ENCODE measurements at regions not wholly inside any gene's neighbourhood (a gene's known extent, or its start where the extent isn't known, plus 50 kb on each side); places are given as distances from the start of the nearest gene placed in this dataset.
"Not testable (repeated sequence)": the region's sequence is repeated elsewhere in the genome, so short reads cannot be mapped to it uniquely, and the experiment has no call there.

DNA sequence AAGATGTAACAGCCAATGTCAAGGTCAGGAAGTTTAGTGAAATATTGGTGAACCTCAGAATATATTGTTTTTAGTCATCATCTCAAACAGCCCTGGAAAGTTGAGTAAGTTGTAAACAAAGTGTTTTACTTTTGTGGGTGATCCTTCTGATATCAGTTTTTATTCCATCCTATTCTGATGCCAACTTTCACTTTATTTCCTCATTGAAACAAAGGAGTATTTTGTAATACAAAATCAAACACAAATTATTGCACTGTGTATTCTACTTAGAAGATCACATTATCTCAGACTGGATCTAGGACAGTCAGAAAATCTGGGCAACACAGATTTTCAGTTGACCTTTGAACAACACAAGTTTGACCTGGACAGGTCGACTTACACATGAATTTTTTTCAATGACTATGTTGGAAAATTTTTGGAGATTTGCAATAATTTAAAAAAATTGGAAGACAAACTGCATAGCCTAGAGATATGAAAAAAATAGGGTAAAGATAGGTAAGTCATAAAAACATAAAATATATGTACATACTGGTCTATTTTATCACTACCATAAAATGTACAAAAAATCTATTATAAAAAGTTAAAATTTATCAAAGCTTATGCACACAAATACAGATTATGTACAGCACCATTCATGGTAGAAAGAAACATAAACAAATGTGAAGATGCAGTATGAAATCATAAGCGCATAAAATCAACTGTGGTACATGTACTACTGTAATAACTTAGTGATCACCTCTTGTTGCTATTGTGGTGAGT is 709.1 kb upstream of the FAM241A start:
- H3K4me3 ChIP-seq (ENCODE audit: low read length): no peak overlapping the region
- H3K9me3 ChIP-seq (replicated peaks; ENCODE audit: insufficient read depth, low read length): no peaks in the 10 kb centered on the region
- H3K36me3 ChIP-seq (replicated peaks; ENCODE audit: insufficient read depth, low read length): no peaks in the 10 kb centered on the region
- DNase-seq: no peak
- H3K27me3 ChIP-seq (replicated peaks; ENCODE audit: insufficient read depth, low read length): no peaks in the 10 kb centered on the region
- no peaks in the 10 kb centered on the region for H3F3A ChIP-seq (ENCODE audit: insufficient read depth, low read length)
- no peaks in the 10 kb centered on the region for H4K20me1 ChIP-seq (ENCODE audit: insufficient read depth, low read length)
- H3K4me1 ChIP-seq (ENCODE audit: low read length): no peaks in the 10 kb centered on the region
- TF ChIP-seq EZH2phosphoT487 (IDR thresholded peaks at IDR 0.05; ENCODE audit: low read length) (no peak), EZH2 (optimal IDR thresholded peaks at IDR 0.05; ENCODE audit: low read depth, low read length) (no peak), CTCF (IDR thresholded peaks at IDR 0.05; ENCODE audit: low read length) (no peak)
- no peak overlapping the region for H3K27ac ChIP-seq (ENCODE audit: low read length)
- H3K79me2 ChIP-seq (ENCODE audit: low read length): no peaks in the 10 kb centered on the region
- H3K9ac ChIP-seq (ENCODE audit: low read length): no peak overlapping the region
- H2AFZ ChIP-seq (ENCODE audit: low read length): no peak overlapping the region
- no peak overlapping the region for H3K4me2 ChIP-seq (ENCODE audit: low read depth, low read length)
- no peaks in the 10 kb centered on the region for H3K9me2 ChIP-seq (replicated peaks; ENCODE audit: insufficient read depth, low read length)

DNA sequence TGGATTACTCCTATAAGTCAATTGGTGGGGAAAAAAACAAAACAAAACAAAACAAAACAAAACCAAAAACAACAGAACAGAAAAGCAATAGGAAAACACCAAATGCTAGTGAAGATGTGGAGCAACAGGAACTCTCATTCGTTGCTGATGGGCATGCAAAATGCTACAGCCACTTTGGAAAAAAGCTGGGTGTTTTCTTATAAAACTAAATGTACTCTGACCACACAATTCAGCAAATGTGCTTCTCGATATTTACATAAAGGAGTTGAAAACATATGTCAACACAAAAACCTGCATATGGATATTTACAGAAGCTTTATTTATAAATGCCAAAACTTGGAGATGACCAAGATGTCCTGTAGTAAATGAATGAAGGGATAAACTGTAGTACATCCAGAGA is 703.6 kb upstream of the FAM241A start:
- no peak overlapping the region for H3K27ac ChIP-seq (ENCODE audit: low read length)
- H3K79me2 ChIP-seq (ENCODE audit: low read length): no peaks in the 10 kb centered on the region
- H3K4me1 ChIP-seq (ENCODE audit: low read length): no peaks in the 10 kb centered on the region
- no peak for DNase-seq
- H3K9me2 ChIP-seq (replicated peaks; ENCODE audit: insufficient read depth, low read length): no peaks in the 10 kb centered on the region
- H3K4me2 ChIP-seq (ENCODE audit: low read depth, low read length): no peak overlapping the region
- no peak overlapping the region for H3K9ac ChIP-seq (ENCODE audit: low read length)
- H3K4me3 ChIP-seq (ENCODE audit: low read length): no peak overlapping the region
- no peaks in the 10 kb centered on the region for H3F3A ChIP-seq (ENCODE audit: insufficient read depth, low read length)
- TF ChIP-seq CTCF (IDR thresholded peaks at IDR 0.05; ENCODE audit: low read length) (no peak), EZH2phosphoT487 (IDR thresholded peaks at IDR 0.05; ENCODE audit: low read length) (no peak), EZH2 (optimal IDR thresholded peaks at IDR 0.05; ENCODE audit: low read depth, low read length) (no peak)
- no peaks in the 10 kb centered on the region for H4K20me1 ChIP-seq (ENCODE audit: insufficient read depth, low read length)
- no peaks in the 10 kb centered on the region for H3K36me3 ChIP-seq (replicated peaks; ENCODE audit: insufficient read depth, low read length)
- H2AFZ ChIP-seq (ENCODE audit: low read length): no peak overlapping the region
- no peaks in the 10 kb centered on the region for H3K27me3 ChIP-seq (replicated peaks; ENCODE audit: insufficient read depth, low read length)
- no peaks in the 10 kb centered on the region for H3K9me3 ChIP-seq (replicated peaks; ENCODE audit: insufficient read depth, low read length)

DNA sequence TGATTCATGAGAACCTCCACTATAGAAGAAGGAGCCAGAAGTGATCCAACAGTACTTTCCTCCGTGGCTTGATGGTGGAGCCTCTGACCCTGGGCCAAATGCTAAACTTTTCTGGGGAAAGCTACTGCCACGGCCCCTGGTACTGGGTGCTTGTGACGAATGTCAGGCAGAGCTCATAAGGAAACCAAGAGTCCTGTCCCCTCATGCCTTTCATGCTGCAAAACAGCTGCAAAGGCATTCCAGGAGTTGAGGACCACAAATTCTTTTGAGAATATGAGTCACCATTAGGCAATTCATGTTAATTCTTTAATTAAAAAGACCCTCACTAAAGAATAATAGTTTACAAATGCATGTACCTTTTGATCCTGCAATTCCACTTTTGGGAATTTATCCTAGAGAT is 700.4 kb upstream of the FAM241A start:
- not testable (repeated sequence) for H3K4me2 ChIP-seq (ENCODE audit: low read depth, low read length); H4K20me1 ChIP-seq (ENCODE audit: insufficient read depth, low read length); H3K4me3 ChIP-seq (ENCODE audit: low read length); H3K9me2 ChIP-seq (replicated peaks; ENCODE audit: insufficient read depth, low read length); H3K27me3 ChIP-seq (replicated peaks; ENCODE audit: insufficient read depth, low read length); DNase-seq; H3K79me2 ChIP-seq (ENCODE audit: low read length); H3K9me3 ChIP-seq (replicated peaks; ENCODE audit: insufficient read depth, low read length); H3K27ac ChIP-seq (ENCODE audit: low read length); H3K36me3 ChIP-seq (replicated peaks; ENCODE audit: insufficient read depth, low read length); H3K4me1 ChIP-seq (ENCODE audit: low read length); H2AFZ ChIP-seq (ENCODE audit: low read length); H3K9ac ChIP-seq (ENCODE audit: low read length); H3F3A ChIP-seq (ENCODE audit: insufficient read depth, low read length)

DNA sequence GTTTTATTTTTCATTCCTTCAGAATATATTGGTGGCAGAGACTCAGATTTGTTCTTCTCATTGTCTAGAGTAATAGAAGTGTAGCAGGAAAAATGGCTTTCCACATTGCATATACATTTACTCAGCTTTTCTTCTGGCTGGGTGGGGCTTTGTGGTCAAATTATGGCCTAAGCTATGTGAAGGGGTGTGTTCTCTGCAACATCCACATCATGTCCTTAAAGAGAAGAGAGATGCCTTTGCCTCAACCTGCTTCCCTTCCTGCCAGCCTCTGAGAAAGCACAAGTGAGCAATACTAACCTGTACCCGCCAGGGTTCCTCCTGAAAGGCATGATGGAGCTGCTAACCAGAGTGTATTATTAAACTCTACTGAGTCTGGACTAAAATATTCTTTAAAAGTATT is 695.6 kb upstream of the FAM241A start:
- H2AFZ ChIP-seq (ENCODE audit: low read length): no peak overlapping the region
- H3F3A ChIP-seq (ENCODE audit: insufficient read depth, low read length): no peaks in the 10 kb centered on the region
- H3K4me1 ChIP-seq (ENCODE audit: low read length): no peaks in the 10 kb centered on the region
- no peaks in the 10 kb centered on the region for H3K36me3 ChIP-seq (replicated peaks; ENCODE audit: insufficient read depth, low read length)
- H3K27me3 ChIP-seq (replicated peaks; ENCODE audit: insufficient read depth, low read length): no peaks in the 10 kb centered on the region
- no peak overlapping the region for H3K4me2 ChIP-seq (ENCODE audit: low read depth, low read length)
- H3K4me3 ChIP-seq (ENCODE audit: low read length): no peak overlapping the region
- H3K9me2 ChIP-seq (replicated peaks; ENCODE audit: insufficient read depth, low read length): no peaks in the 10 kb centered on the region
- DNase-seq: no peak
- H3K9me3 ChIP-seq (replicated peaks; ENCODE audit: insufficient read depth, low read length): no peaks in the 10 kb centered on the region
- H4K20me1 ChIP-seq (ENCODE audit: insufficient read depth, low read length): no peaks in the 10 kb centered on the region
- TF ChIP-seq EZH2 (optimal IDR thresholded peaks at IDR 0.05; ENCODE audit: low read depth, low read length) (no peak), EZH2phosphoT487 (IDR thresholded peaks at IDR 0.05; ENCODE audit: low read length) (no peak), CTCF (IDR thresholded peaks at IDR 0.05; ENCODE audit: low read length) (no peak)
- H3K79me2 ChIP-seq (ENCODE audit: low read length): no peaks in the 10 kb centered on the region
- H3K27ac ChIP-seq (ENCODE audit: low read length): no peak overlapping the region
- H3K9ac ChIP-seq (ENCODE audit: low read length): no peak overlapping the region

Data from MM.1S (cell line).